HK-2 (cell line): ENCODE measurements at regions not wholly inside any gene's neighbourhood (a gene's known extent, or its start where the extent isn't known, plus 50 kb on each side); places are given as distances from the start of the nearest gene placed in this dataset.
"Not testable (repeated sequence)": the region's sequence is repeated elsewhere in the genome, so short reads cannot be mapped to it uniquely, and the experiment has no call there.

Experiments used
- DNase-seq: peaks from one replicate; pipeline ENCODE4 v3.0.0-alpha.2; 2018; ENCODE audit not compliant: unreplicated experiment

- not testable (repeated sequence) for DNase-seq
Observed at GRCh38 chr2:87431051-87431450, 316.8 kb upstream of the PLGLB2 start.

GRCh38 chr2:87432711-87433453 lies 315.0 kb upstream of the PLGLB2 start:
- not testable (repeated sequence) for DNase-seq

GRCh38 chr2:87436007-87436406 lies 311.9 kb upstream of the PLGLB2 start:
- DNase-seq, result not testable (repeated sequence)

GRCh38 chr2:87437701-87438260 lies 310.1 kb upstream of the PLGLB2 start:
- not testable (repeated sequence) for DNase-seq

- DNase-seq, result not testable (repeated sequence)
Observed at GRCh38 chr2:87438780-87439454, 309.0 kb upstream of the PLGLB2 start.

GRCh38 chr2:87439617-87440204 lies 308.2 kb upstream of the PLGLB2 start:
- not testable (repeated sequence) for DNase-seq

GRCh38 chr2:87440650-87441049 lies 307.2 kb upstream of the PLGLB2 start:
- not testable (repeated sequence) for DNase-seq

GRCh38 chr2:87441375-87441774 lies 306.5 kb upstream of the PLGLB2 start:
- not testable (repeated sequence) for DNase-seq

- DNase-seq, result not testable (repeated sequence)
Observed at GRCh38 chr2:87442983-87443577, 304.8 kb upstream of the PLGLB2 start.

- not testable (repeated sequence) for DNase-seq
Observed at GRCh38 chr2:87444951-87445350, 302.9 kb upstream of the PLGLB2 start.

- DNase-seq, result not testable (repeated sequence)
Observed at GRCh38 chr2:87445613-87446312, 302.1 kb upstream of the PLGLB2 start.

GRCh38 chr2:87446313-87446696 lies 301.6 kb upstream of the PLGLB2 start:
- DNase-seq, result not testable (repeated sequence)

GRCh38 chr2:87449462-87449980 lies 298.4 kb upstream of the PLGLB2 start:
- DNase-seq, result not testable (repeated sequence)

GRCh38 chr2:87452193-87452592 lies 295.7 kb upstream of the PLGLB2 start:
- DNase-seq, result not testable (repeated sequence)

GRCh38 chr2:87452861-87453260 lies 295.0 kb upstream of the PLGLB2 start:
- DNase-seq, result not testable (repeated sequence)

GRCh38 chr2:87453965-87454364 lies 293.9 kb upstream of the PLGLB2 start:
- not testable (repeated sequence) for DNase-seq

- not testable (repeated sequence) for DNase-seq
Observed at GRCh38 chr2:87454421-87454820, 293.5 kb upstream of the PLGLB2 start.

GRCh38 chr2:87455209-87455853 lies 292.6 kb upstream of the PLGLB2 start:
- DNase-seq, result not testable (repeated sequence)

- not testable (repeated sequence) for DNase-seq
Observed at GRCh38 chr2:87455854-87456249, 292.0 kb upstream of the PLGLB2 start.

- peak; percentile 35 for DNase-seq
Observed at GRCh38 chr2:87456477-87457128, 291.3 kb upstream of the PLGLB2 start.
